ENCODE measurements at regions not wholly inside any gene's neighbourhood (a gene's known extent, or its start where the extent isn't known, plus 50 kb on each side); places are given as distances from the start of the nearest gene placed in this dataset.
A peak's percentile ranks its signal among the peaks of the same experiment; 100 is the strongest.

- no peak for DNase-seq
Observed at GRCh38 chr2:45273412-45274249, 264.4 kb upstream of the SIX2 start.

DNA sequence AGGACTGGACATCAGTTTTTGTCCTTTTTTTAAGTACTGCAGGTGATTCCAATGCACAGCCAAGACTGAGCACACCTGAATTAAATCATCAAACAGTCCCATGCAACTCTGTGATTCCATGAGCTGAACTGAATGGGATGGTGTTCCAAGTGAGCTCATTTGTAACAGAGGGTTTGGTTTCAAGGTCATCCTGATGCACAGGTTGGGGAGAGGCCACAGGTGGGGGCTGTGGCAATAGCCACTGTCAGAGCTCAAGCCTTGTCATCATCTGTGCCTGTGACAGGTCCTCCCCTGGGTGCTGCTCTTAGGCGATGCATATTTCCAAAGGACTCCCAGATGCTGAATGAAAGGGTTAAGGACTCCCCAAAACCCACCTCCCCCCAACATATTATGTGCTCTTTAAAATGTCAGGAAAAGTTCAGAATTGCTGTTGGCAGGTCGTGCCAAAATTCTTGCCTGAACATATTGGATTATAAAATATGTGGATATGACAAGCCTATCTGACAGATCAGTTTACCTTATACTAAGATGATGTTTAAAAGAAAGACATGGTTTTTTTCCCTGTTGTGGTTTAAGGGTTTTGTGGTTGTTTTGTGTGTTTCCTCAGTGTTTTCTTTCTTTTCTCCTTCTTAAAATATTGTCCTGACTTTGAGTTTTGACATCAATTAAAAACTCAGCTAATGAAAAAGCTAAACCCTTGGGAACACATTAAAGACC lies 263.5 kb upstream of the SIX2 start:
- no peak for DNase-seq

DNA sequence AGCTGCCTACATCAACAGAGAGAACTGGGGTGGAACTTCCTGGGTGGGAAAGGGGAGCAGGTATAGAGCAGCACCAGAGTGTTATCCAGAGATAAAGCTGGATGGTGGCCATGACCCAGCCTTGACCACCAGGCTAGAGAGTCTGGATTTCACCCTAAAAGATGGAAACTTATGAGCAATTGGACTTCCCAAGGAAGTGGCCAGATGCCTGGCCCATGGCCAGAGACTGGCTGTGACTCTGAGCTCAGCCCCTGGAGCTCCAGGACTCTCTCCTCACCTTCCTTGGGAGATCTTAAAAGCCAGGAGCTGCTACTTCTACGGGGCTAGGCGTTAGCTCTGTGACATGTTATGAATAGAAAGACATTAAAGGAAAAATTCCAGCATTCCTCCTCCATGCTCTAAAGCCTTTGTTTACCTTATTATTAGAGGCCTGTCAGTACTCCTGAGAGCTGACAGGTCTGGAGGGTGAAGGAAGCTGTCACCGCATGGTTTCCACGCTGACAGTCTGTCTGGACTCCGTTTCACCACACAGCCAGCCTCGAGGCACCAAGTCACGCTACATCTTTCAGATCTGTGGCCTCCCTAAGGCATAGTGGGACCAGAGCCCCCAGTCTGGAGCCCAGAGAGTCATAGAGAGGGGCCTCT lies 260.0 kb upstream of the SIX2 start:
- DNase-seq, result no peak

- no peak for DNase-seq
Observed at GRCh38 chr2:45268631-45269030, 259.4 kb upstream of the SIX2 start.

DNA sequence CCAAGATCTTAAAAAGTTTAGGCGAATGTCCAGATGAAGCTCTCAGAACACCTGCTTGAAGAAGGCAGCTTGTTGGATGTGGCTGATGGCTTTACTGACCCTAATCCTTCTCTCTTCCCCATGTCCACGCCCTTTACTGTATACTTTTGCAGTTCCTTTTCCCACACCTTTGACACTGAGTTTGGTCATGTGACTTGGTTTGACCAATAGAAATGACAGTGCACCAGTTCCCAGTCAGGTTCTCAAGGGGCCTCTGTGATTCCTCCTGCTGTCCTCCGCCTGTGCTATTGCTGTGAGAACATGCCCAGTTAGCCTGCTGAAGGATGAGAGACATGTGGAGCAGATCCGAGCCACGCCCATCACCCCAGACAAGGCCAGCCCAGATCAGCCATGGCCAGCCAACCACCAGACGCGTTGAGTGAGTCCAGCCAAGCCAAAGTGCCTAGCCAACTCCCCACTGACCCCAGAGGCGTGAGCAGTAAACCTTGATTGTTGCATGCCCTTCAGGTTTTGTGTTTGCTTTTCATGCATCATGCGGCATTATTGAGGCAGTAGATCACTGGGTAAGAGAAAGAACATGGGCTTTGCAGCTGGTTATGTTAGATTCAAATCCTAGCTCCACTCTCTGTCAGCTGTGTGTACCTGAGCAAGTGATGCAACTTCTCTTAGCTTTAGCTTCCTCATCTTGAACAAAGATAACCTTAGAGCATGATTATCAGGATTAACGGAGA lies 258.0 kb upstream of the SIX2 start:
- no peak for DNase-seq

DNA sequence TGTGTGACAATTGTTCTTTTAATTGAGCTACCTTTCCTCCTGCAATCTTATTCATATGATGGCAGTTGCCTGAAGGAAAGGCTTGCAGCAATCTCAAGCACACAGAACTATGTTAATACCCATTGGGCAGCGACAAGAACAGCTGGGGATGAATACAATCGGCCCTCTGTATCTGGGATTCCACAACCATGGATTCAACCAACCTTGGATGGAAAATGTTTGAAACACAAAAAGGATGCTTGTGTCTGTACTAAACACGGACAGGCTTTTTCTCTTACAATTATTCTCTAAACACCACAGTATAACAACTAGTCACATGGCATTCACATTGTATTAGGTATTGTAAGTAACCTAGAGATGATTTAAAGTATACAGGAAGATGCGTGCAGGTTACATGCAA lies 256.1 kb upstream of the SIX2 start:
- no peak for DNase-seq

- no peak for DNase-seq
Observed at GRCh38 chr2:45264227-45265225, 255.3 kb upstream of the SIX2 start.

DNA sequence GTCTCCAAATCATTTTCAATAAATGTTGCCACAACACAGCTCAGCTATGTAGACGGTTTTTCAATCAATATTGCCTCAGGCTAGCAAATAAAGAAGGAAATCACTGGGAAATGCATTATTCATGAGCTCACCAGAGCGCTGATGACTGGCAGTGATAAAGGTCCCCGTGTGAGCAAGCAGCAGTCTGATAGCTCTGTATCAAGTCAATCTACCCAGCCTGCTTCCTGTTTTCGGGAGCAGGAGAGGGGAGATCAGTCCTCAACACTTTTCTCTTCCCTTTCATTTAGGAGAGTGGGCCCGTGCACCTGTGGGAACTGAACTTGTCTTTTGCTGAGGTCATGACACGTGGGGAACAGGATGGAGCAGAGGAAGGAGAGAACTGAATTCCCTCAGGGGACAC lies 253.9 kb upstream of the SIX2 start:
- peak in 1 of 2 experiments; percentile 3 for DNase-seq

- no peak for DNase-seq
Observed at GRCh38 chr2:45261746-45262145, 252.5 kb upstream of the SIX2 start.

GRCh38 chr2:45260946-45261345 lies 251.7 kb upstream of the SIX2 start:
- DNase-seq, result no peak

- no peak for DNase-seq
Observed at GRCh38 chr2:45259547-45260160, 250.4 kb upstream of the SIX2 start.

DNA sequence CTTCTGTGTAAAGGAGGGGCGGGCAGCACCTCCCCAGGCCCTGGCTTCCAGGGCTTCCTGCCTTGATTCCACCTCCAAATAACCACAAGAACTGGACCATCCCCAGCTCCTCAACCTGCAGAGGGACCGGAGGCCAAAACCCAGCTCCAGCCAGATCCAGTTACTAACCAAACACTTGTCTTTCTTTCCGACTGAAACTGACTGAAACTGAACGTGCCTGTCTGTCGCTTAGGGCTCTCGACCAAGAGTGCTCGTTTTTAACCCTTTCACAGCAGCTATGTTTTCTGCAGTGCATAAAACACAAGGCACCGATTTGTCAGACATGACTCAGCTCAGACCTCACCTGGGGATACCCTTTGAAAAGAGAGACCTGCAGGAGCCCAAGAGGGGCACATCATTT lies 249.9 kb upstream of the SIX2 start:
- no peak for DNase-seq

DNA sequence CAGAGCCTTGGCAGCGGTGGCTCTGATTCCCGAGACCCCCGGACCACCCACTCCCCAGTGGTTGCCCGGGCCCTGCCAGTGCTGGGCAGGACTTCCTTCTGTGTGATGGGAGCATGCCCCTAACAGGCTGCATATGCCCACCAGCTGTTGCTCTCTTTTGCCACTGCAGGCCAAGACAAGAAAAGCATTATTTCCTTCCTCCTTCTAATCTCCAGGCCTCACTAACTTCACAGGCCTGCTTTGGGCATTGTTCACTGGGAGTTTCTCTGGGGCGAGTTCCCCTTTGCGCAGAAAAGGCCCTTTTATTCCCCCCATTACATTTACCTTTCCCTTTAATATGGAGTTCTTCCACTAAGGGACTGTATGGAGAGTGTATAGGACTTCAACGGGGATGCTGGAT lies 249.1 kb upstream of the SIX2 start:
- DNase-seq, result peak; percentile 48 to 63

- DNase-seq, result no peak
Observed at GRCh38 chr2:45257820-45258219, 248.6 kb upstream of the SIX2 start.

DNA sequence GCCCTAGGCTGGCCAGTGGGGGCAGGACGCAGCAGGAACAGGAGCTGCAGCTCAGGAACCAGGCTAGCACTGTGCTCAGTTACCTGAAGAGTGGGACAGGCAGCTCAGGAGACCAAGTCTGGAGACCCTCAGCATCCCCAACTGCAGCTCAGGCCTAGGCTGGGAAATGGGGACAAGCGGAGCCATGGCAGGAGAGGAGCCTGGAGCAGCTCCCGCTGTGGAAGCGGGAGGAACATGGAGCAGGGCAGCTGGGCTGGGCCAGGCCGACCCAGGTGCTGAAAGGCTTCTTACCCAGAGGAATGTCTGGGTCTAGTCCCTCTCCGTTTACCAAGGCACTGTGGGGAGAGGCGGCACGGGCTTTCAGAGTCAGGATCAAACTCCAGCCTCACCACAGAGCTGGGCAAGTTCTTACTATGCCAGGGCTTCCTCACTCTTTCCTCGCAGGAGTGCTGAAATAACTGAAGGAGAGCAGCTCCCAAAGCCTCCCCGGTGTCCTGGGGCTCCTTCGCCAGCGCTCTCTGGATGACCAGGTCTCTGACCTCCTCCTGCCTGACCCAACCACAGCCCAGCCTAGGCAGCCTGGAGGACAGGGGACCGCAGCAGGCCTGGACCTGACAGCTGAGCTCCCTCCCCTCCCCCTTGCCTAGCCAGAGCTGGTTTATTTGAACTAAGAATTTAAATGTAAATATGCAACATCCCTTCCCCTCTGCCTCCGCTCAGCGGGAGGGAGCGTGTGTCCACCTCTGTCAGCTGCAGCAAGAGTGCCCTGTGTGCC lies 247.8 kb upstream of the SIX2 start:
- no peak for DNase-seq

DNA sequence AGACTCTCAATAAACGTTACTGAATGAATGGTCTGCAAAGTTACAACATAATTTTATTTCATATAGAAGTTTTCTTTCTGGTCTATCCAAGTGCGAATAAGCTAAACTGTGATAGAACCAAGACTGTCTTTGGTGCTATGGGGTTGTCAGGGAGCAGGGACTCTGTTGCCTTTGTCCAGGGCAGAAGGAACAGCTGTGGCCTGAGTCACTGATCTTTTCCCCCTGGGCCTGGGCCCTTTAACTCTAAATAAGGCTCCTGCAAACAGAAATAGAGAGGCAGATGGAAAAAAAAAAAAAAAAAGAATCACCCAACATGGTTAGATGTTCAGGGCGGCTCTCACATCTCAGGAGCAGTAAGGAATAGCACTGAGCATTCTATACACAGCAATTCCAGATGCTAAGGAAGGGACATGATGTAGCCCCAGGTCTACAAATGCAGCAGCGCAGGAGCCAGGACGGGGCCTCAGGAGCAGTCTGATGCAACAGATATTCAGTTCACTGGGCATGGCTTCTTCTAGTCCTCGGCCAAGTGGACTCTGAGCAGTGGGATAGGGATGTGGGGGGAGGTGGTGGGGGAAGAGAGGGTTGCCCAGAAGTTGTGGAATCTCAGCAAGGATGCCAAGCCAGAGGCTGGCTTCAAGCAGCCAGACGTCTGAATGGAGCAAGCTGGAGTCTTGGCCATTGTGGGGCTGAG lies 247.1 kb upstream of the SIX2 start:
- DNase-seq, result no peak

DNA sequence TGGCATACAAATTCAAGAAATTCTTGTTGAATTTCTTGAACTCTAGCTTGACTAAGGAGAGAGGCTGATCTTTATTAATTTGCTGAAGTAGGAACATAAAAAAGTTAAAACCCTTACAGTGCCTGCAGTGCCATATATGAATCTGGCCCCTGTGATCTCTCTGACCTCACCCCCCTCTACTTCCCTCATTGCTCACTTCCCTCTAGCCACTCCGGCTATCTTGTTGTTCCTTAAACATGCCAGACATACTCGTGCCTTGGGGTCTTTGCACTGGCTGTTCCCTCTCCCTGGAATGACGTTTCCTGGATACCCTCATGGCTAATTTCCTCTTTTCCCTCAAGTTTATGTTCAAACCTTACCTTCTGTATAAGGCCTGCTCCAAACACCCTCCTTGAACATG lies 246.3 kb upstream of the SIX2 start:
- DNase-seq, result peak; percentile 3 to 7

DNA sequence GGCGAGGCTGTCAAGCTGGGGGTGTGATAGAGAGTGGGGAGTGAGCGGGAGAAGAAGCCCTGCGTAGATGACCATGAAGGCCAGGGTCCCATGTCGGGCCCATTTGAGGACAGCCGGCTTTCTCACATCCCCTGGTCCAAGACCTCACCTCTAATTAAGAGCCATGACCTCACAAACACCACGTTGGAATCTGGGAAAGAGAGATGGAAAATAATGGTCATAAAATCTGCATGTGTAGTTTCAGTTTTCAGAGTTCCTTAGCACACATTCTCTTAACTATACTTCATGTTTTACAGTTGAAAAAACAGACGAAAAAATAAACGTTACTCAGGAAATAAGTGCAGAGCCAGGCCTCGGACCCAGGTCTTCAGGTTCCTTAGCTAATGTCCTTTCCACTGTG lies 244.8 kb upstream of the SIX2 start:
- no peak for DNase-seq

GRCh38 chr2:45253151-45253550 lies 243.9 kb upstream of the SIX2 start:
- no peak for DNase-seq

DNA sequence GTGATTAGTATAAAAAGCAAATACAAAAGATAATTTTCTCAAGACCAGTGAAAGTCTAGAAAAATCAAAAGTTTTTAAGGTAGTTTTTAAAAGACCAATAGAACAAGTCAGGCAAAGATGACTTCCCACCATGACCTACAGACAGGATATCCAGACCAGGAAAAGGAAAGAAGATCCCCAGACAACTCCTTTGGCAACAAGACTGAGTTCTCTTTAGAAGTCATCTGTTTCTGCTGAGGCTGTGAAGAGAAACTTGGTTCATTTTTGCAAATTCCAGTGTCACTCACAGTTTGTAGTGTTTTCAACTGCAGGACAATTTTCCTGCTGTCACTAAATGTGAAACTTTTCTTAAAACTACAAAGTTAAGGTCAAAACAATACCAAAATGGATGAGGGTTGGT lies 240.9 kb upstream of the SIX2 start:
- DNase-seq, result no peak
